ENCODE measurements at regions not wholly inside any gene's neighbourhood (a gene's known extent, or its start where the extent isn't known, plus 50 kb on each side); places are given as distances from the start of the nearest gene placed in this dataset.

- CTCF ChIA-PET: no interaction called here
- ATAC-seq: no peak
- intact Hi-C loops (cut with micrococcal nuclease): loop anchor here (5.0 kb wide), 1 partner anchor 233 kb away; no protein-coding TSS in a partner anchor
Observed at GRCh38 chr6:144449911-144450597, 164.9 kb downstream of the UTRN start.

GRCh38 chr6:144460327-144461095, 175.4 kb downstream of the UTRN start:
- no peak overlapping the region for H3K4me2 ChIP-seq (ENCODE audit: low read length)
- intact Hi-C loops (cut with micrococcal nuclease): no loop called here
- peaks cover 12% of the 10 kb centered on the region; the same call in 1 of the 2 replicates for H3K36me3 ChIP-seq (ENCODE audit: low read depth, low read length)
- POLR2A ChIA-PET (ENCODE audit: unreplicated experiment): no interaction called here
- no TSS peak for BruUV-seq (replicated peaks)
- H3F3A ChIP-seq (ENCODE audit: low read length, unreplicated experiment): no peaks in the 10 kb centered on the region
- DNase-seq (no peak), ATAC-seq (no peak)
- no peak overlapping the region for H3K9ac ChIP-seq (ENCODE audit: low read length)
- no peaks in the 10 kb centered on the region for H3K79me2 ChIP-seq (ENCODE audit: low read length)
- no peaks in the 10 kb centered on the region for H3K9me3 ChIP-seq (ENCODE audit: low read length)
- no peak overlapping the region for H3K27ac ChIP-seq (ENCODE audit: low read length)
- H3K9me2 ChIP-seq (replicated peaks; ENCODE audit: low read length): no peaks in the 10 kb centered on the region
- no peaks in the 10 kb centered on the region for H4K20me1 ChIP-seq (ENCODE audit: low read length)
- no peak overlapping the region for H2AFZ ChIP-seq (ENCODE audit: low read length)
- CTCF ChIA-PET: no interaction called here
- no peaks in the 10 kb centered on the region for H3K4me1 ChIP-seq (ENCODE audit: insufficient read depth, low read length)
- H3K27me3 ChIP-seq (ENCODE audit: low read length): no peaks in the 10 kb centered on the region
- no peak overlapping the region for H3K4me3 ChIP-seq (ENCODE audit: low read length)
- TF ChIP-seq EZH2 (IDR thresholded peaks at IDR 0.05; ENCODE audit: low read length, unreplicated experiment) (no peak), CTCF (conservative IDR thresholded peaks at IDR 0.05; ENCODE audit: low read depth, low read length) (no peak), EZH2phosphoT487 (IDR thresholded peaks at IDR 0.05; ENCODE audit: borderline replicate concordance, low read length) (no peak)

More at GRCh38 chr6:144449911-144450597, 164.9 kb downstream of the UTRN start:
- Histone ChIP-seq H3K9me2 (replicated peaks; ENCODE audit: low read length) (no peaks in the 10 kb centered on the region), H3K27me3 (ENCODE audit: low read length) (no peaks in the 10 kb centered on the region), H3F3A (ENCODE audit: low read length, unreplicated experiment) (no peaks in the 10 kb centered on the region), H3K79me2 (ENCODE audit: low read length) (no peaks in the 10 kb centered on the region), H3K4me3 (ENCODE audit: low read length) (no peak overlapping the region), H3K9me3 (ENCODE audit: low read length) (no peaks in the 10 kb centered on the region), H3K36me3 (ENCODE audit: low read depth, low read length) (peaks cover 14% of the 10 kb centered on the region), H2AFZ (ENCODE audit: low read length) (no peak overlapping the region), H3K4me2 (ENCODE audit: low read length) (no peak overlapping the region), H3K27ac (ENCODE audit: low read length) (no peak overlapping the region), H3K4me1 (ENCODE audit: insufficient read depth, low read length) (peaks cover 26% of the 10 kb centered on the region), H3K9ac (ENCODE audit: low read length) (no peak overlapping the region), H4K20me1 (ENCODE audit: low read length) (no peaks in the 10 kb centered on the region)
- POLR2A ChIA-PET (ENCODE audit: unreplicated experiment): no interaction called here
- TF ChIP-seq CTCF (conservative IDR thresholded peaks at IDR 0.05; ENCODE audit: low read depth, low read length) (no peak), EZH2phosphoT487 (IDR thresholded peaks at IDR 0.05; ENCODE audit: borderline replicate concordance, low read length) (no peak), EZH2 (IDR thresholded peaks at IDR 0.05; ENCODE audit: low read length, unreplicated experiment) (no peak)
- no TSS peak for BruUV-seq (replicated peaks)
- DNase-seq: no peak

DNA sequence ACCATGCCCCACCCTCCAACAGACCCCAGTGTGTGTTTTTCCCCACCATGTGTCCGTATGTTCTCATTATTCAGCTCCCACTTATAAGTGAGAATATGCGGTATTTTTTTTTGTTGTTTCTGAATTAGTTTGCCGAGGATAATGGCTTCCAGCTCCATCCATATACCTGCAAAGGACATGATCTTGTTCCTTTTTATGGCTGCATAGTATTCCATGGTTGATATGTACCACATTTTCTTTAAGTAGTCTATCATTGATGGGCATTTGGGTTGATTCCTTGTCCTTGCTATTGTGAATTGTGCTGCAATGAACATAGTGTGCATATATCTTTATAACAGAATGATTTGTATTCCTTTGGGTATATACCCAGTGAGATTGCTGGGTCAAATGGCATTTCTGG, 176.9 kb downstream of the UTRN start:
- H3K4me2 ChIP-seq (ENCODE audit: low read length): no peak overlapping the region
- ChIA-PET POLR2A (ENCODE audit: unreplicated experiment) (no interaction called here), CTCF (no interaction called here)
- no peaks in the 10 kb centered on the region for H3K27me3 ChIP-seq (ENCODE audit: low read length)
- H3K27ac ChIP-seq (ENCODE audit: low read length): no peak overlapping the region
- intact Hi-C loops (cut with micrococcal nuclease): no loop called here
- no peaks in the 10 kb centered on the region for H4K20me1 ChIP-seq (ENCODE audit: low read length)
- no peak overlapping the region for H3K9ac ChIP-seq (ENCODE audit: low read length)
- H3K36me3 ChIP-seq (ENCODE audit: low read depth, low read length): peaks cover 12% of the 10 kb centered on the region; the same call in 1 of the 2 replicates
- no TSS peak for BruUV-seq (replicated peaks)
- H3K4me3 ChIP-seq (ENCODE audit: low read length): no peak overlapping the region
- ATAC-seq (no peak), DNase-seq (no peak)
- H2AFZ ChIP-seq (ENCODE audit: low read length): no peak overlapping the region
- no peak for TF ChIP-seq EZH2 (IDR thresholded peaks at IDR 0.05; ENCODE audit: low read length, unreplicated experiment)
- no peak for TF ChIP-seq CTCF (conservative IDR thresholded peaks at IDR 0.05; ENCODE audit: low read depth, low read length)
- TF ChIP-seq EZH2phosphoT487 (IDR thresholded peaks at IDR 0.05; ENCODE audit: borderline replicate concordance, low read length): no peak
- no peaks in the 10 kb centered on the region for H3K9me2 ChIP-seq (replicated peaks; ENCODE audit: low read length)
- H3F3A ChIP-seq (ENCODE audit: low read length, unreplicated experiment): no peaks in the 10 kb centered on the region
- no peaks in the 10 kb centered on the region for H3K79me2 ChIP-seq (ENCODE audit: low read length)
- H3K4me1 ChIP-seq (ENCODE audit: insufficient read depth, low read length): no peaks in the 10 kb centered on the region
- no peaks in the 10 kb centered on the region for H3K9me3 ChIP-seq (ENCODE audit: low read length)

Data from PC-3 (cell line).